Bronchial epithelial cell (primary cell): ENCODE measurements at regions not wholly inside any gene's neighbourhood (a gene's known extent, or its start where the extent isn't known, plus 50 kb on each side); places are given as distances from the start of the nearest gene placed in this dataset.

Source experiments
- DNase-seq: peaks from one replicate; pipeline ENCODE4 v3.0.0-alpha.2; 2010; ENCODE audit warnings: low read depth
- FAIRE-seq: peaks from 2 replicates; lab custom pipeline; 2011; peaks lifted over from hg19 to GRCh38; lab: Jason Lieb, UNC
- H3K27me3 ChIP-seq: 2 replicates; pipeline ENCODE4 v1.5.1; 2011; ENCODE audit warnings: low read length; ENCODE audit not compliant: control insufficient read depth, insufficient read depth
- H3K36me3 ChIP-seq: 2 replicates; pipeline ENCODE4 v1.5.1; 2011; ENCODE audit warnings: low read length; ENCODE audit not compliant: control insufficient read depth, insufficient read depth
- H3K4me3 ChIP-seq: 2 replicates; pipeline ENCODE4 v1.5.1; 2011; ENCODE audit warnings: mild to moderate bottlenecking, low read depth, low read length, control low read depth
- TF ChIP-seq, protein P1 (sequence below): IDR thresholded peaks from 2 replicates; pipeline ENCODE4 v1.5.1; 2011; ENCODE audit warnings: mild to moderate bottlenecking, moderate library complexity, low read length, control low read depth, inconsistent platforms; ENCODE audit not compliant: insufficient read depth, severe bottlenecking

- DNase-seq, result no peak
- TF ChIP-seq, protein P1, sequence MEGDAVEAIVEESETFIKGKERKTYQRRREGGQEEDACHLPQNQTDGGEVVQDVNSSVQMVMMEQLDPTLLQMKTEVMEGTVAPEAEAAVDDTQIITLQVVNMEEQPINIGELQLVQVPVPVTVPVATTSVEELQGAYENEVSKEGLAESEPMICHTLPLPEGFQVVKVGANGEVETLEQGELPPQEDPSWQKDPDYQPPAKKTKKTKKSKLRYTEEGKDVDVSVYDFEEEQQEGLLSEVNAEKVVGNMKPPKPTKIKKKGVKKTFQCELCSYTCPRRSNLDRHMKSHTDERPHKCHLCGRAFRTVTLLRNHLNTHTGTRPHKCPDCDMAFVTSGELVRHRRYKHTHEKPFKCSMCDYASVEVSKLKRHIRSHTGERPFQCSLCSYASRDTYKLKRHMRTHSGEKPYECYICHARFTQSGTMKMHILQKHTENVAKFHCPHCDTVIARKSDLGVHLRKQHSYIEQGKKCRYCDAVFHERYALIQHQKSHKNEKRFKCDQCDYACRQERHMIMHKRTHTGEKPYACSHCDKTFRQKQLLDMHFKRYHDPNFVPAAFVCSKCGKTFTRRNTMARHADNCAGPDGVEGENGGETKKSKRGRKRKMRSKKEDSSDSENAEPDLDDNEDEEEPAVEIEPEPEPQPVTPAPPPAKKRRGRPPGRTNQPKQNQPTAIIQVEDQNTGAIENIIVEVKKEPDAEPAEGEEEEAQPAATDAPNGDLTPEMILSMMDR, result no peak
- Histone ChIP-seq H3K36me3 (no peaks in the 10 kb centered on the region), H3K4me3 (no peak overlapping the region), H3K27me3 (no peaks in the 10 kb centered on the region)
- no peak for FAIRE-seq
Observed at GRCh38 chr3:111253733-111254132, 182.1 kb downstream of the NECTIN3 start.

GRCh38 chr3:111260878-111261277, 189.3 kb downstream of the NECTIN3 start:
- no peak overlapping the region for H3K4me3 ChIP-seq
- H3K36me3 ChIP-seq, result no peaks in the 10 kb centered on the region
- no peak for FAIRE-seq
- no peaks in the 10 kb centered on the region for H3K27me3 ChIP-seq
- peak; percentile 78 for DNase-seq
- TF ChIP-seq, protein P1, result no peak

GRCh38 chr3:111269777-111270176, 198.2 kb downstream of the NECTIN3 start:
- TF ChIP-seq, protein P1, result no peak
- H3K27me3 ChIP-seq, result no peaks in the 10 kb centered on the region
- no peak for FAIRE-seq
- no peak overlapping the region for H3K4me3 ChIP-seq
- peak; percentile 26 for DNase-seq
- no peaks in the 10 kb centered on the region for H3K36me3 ChIP-seq

- FAIRE-seq (no peak), DNase-seq (peak; percentile 21)
- no peaks in the 10 kb centered on the region for H3K36me3 ChIP-seq
- H3K27me3 ChIP-seq, result no peaks in the 10 kb centered on the region
- TF ChIP-seq, protein P1, result no peak
- no peak overlapping the region for H3K4me3 ChIP-seq
Observed at GRCh38 chr3:111277226-111277625, 205.6 kb downstream of the NECTIN3 start.

- TF ChIP-seq, protein P1, result no peak
- FAIRE-seq, result no peak
- Histone ChIP-seq H3K27me3 (no peaks in the 10 kb centered on the region), H3K36me3 (no peaks in the 10 kb centered on the region), H3K4me3 (no peak overlapping the region)
- no peak for DNase-seq
Observed at GRCh38 chr3:111278959-111279358, 207.3 kb downstream of the NECTIN3 start.

DNA sequence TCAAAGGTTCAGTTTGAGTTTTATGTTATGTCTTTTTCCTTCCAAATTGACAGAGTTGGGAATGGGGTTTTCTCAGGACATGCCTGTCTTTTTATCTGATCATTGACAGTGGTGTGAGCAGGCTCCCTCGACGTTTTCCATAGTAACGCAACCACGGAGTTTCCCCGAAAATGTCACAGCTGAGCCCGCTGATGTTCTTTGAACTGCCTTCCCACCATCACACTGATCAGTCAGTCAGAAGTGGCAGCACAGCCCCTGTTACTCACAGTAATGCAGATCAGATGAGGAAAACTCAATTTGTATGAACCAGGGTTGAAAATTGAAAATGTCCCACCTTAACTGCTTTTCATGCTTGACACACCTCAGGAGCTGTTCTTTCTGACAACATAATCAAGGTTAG, 210.4 kb downstream of the NECTIN3 start:
- TF ChIP-seq, protein P1, result no peak
- DNase-seq (no peak), FAIRE-seq (no peak)
- H3K36me3 ChIP-seq, result no peaks in the 10 kb centered on the region
- no peak overlapping the region for H3K4me3 ChIP-seq
- no peaks in the 10 kb centered on the region for H3K27me3 ChIP-seq
